Endothelial cell of umbilical vein (primary cell): ENCODE measurements at regions not wholly inside any gene's neighbourhood (a gene's known extent, or its start where the extent isn't known, plus 50 kb on each side); places are given as distances from the start of the nearest gene placed in this dataset.

Source experiments
- BruUV-seq: library from RNA; stranded (reverse); fragments of 400-500 nt; replicated peaks from 2 replicates; lab custom pipeline; 2021; lab: Mats Ljungman, UMichigan
- CTCF ChIA-PET: fragments of 300-600, 350-600 bp; sonication (Branson Sonifier 250); formaldehyde crosslinking; loops from one replicate; lab custom pipeline; 2021; ENCODE audit warnings: antibody characterized with exemption, inconsistent platforms; lab: Charles Lee
- POLR2A ChIA-PET: fragments of 300-600, 350-600 bp; sonication (Branson Sonifier 250); formaldehyde crosslinking; loops from one replicate; lab custom pipeline; 2021; ENCODE audit warnings: antibody characterized with exemption, inconsistent platforms; lab: Charles Lee
- DNase-seq: peaks from one replicate; pipeline ENCODE4 v3.0.0-alpha.2; 2011; ENCODE audit warnings: low read depth, low spot score
- FAIRE-seq: peaks from 2 replicates; lab custom pipeline; 2011; peaks lifted over from hg19 to GRCh38; lab: Jason Lieb, UNC
- H2AFZ ChIP-seq: 2 replicates; pipeline ENCODE4 v1.6.0; 2012; ENCODE audit warnings: low read depth, low read length, control low read depth, inconsistent platforms
- H3K27ac ChIP-seq: 2 replicates; pipeline ENCODE4 v1.5.1; 2011; ENCODE audit warnings: low read depth, mild to moderate bottlenecking, control low read depth, low read length, moderate library complexity; ENCODE audit not compliant: insufficient read depth
- H3K27me3 ChIP-seq, 2 experiments: 2 replicates each; pipeline versions ENCODE4 v1.6.0 to v1.6.1; 2011; ENCODE audit warnings: low read length in 2 of 2, mixed read lengths in 1 of 2; ENCODE audit not compliant: control insufficient read depth in 2 of 2, insufficient read depth in 2 of 2
- H3K36me3 ChIP-seq, 2 experiments: 2 replicates in 1 of 2; 3 replicates in 1 of 2; pipeline ENCODE4 v1.5.1; 2011; ENCODE audit warnings: low read length in 2 of 2, mild to moderate bottlenecking in 1 of 2, moderate library complexity in 1 of 2; ENCODE audit not compliant: control insufficient read depth in 2 of 2, insufficient read depth in 2 of 2; ENCODE audit errors: extremely low read depth in 1 of 2
- H3K4me1 ChIP-seq: 3 replicates; pipeline ENCODE4 v1.5.1; 2011; ENCODE audit warnings: mild to moderate bottlenecking, low read length; ENCODE audit not compliant: control insufficient read depth, insufficient read depth; ENCODE audit errors: extremely low read depth
- H3K4me2 ChIP-seq: 2 replicates; pipeline ENCODE4 v1.6.1; 2011; ENCODE audit warnings: low read length, control low read depth, mixed read lengths; ENCODE audit not compliant: insufficient read depth
- H3K4me3 ChIP-seq, 3 experiments: fragments of 200-600 bp in 1 of 3; sonication (generic), shearing (Covaris generic) in 1 of 3; replicated peaks in 1 of 3; 2 replicates each; pipeline ENCODE4 v1.5.1; 2011 to 2016; ENCODE audit warnings: control low read depth in 3 of 3, low read length in 3 of 3, mild to moderate bottlenecking in 2 of 3, inconsistent platforms in 1 of 3, low read depth in 1 of 3, moderate library complexity in 1 of 3; ENCODE audit not compliant: insufficient read depth in 1 of 3
- H3K79me2 ChIP-seq: 2 replicates; pipeline ENCODE4 v1.6.0; 2012; ENCODE audit warnings: low read length, inconsistent platforms; ENCODE audit not compliant: control insufficient read depth, insufficient read depth
- H3K9ac ChIP-seq: replicated peaks from 2 replicates; pipeline ENCODE3; 2011; ENCODE audit warnings: low read length, control low read depth; ENCODE audit not compliant: insufficient read depth; ENCODE audit errors: extremely low read depth
- H3K9me1 ChIP-seq: replicated peaks from 3 replicates; pipeline ENCODE4 v1.6.0; 2011; ENCODE audit warnings: mild to moderate bottlenecking, low read length; ENCODE audit not compliant: control insufficient read depth, insufficient read depth; ENCODE audit errors: extremely low read depth
- H3K9me3 ChIP-seq: replicated peaks from 2 replicates; pipeline ENCODE4 v1.5.1; 2012; ENCODE audit warnings: low read length, inconsistent platforms; ENCODE audit not compliant: control insufficient read depth, insufficient read depth
- H4K20me1 ChIP-seq: replicated peaks from 2 replicates; pipeline ENCODE3; 2011; ENCODE audit warnings: mild to moderate bottlenecking, low read length; ENCODE audit not compliant: control insufficient read depth, insufficient read depth; ENCODE audit errors: extremely low read depth
- EZH2 ChIP-seq: IDR thresholded peaks from 2 replicates; pipeline ENCODE4 v1.6.1; 2012; ENCODE audit warnings: borderline replicate concordance, low read depth, mild to moderate bottlenecking, moderate library complexity, low read length, inconsistent platforms; ENCODE audit not compliant: severe bottlenecking
- FOS ChIP-seq: IDR thresholded peaks from 2 replicates; pipeline ENCODE4 v1.6.1; 2011; ENCODE audit warnings: mild to moderate bottlenecking, low read length, moderate library complexity, borderline replicate concordance; ENCODE audit not compliant: insufficient read depth
- GATA2 ChIP-seq: IDR thresholded peaks from 2 replicates; pipeline ENCODE4 v1.7.0; 2011; ENCODE audit warnings: low read depth, mild to moderate bottlenecking, moderate library complexity, mixed read lengths, low read length; ENCODE audit not compliant: insufficient read length, insufficient read depth
- JUN ChIP-seq: IDR thresholded peaks from 2 replicates; pipeline ENCODE4 v1.6.1; 2011; ENCODE audit warnings: borderline replicate concordance, low read depth; ENCODE audit not compliant: insufficient read length, insufficient read depth
- MYC ChIP-seq: IDR thresholded peaks from one replicate; pipeline ENCODE4 v1.6.1; 2011; ENCODE audit warnings: mild to moderate bottlenecking, low read depth, low read length
- POLR2A ChIP-seq: IDR thresholded peaks from 2 replicates; pipeline ENCODE4 v1.6.1; 2012; ENCODE audit warnings: low read depth, mild to moderate bottlenecking, control low read depth, low read length
- POLR2AphosphoS5 ChIP-seq: IDR thresholded peaks from 2 replicates; pipeline ENCODE4 v1.6.1; 2012; ENCODE audit warnings: low read depth, mild to moderate bottlenecking, control low read depth, low read length, moderate library complexity; ENCODE audit not compliant: insufficient read depth
- dilution Hi-C: fragments of 300-500 bp; cut with MboI; formaldehyde crosslinking; loops from one replicate; pipeline ENCODE4 v1.15.0; 2019; ENCODE audit warnings: low sequenced_read_pairs; ENCODE audit not compliant: extremely low pct_ligation_motif_present
- intact Hi-C: fragments of 100-400 bp; cut with micrococcal nuclease; formaldehyde crosslinking; loops from one replicate; pipeline ENCODE4 v1.10.0; 2022
- TF ChIP-seq, protein P1 (sequence below), 2 donors: IDR thresholded peaks; 1 replicate in 1 of 2; 2 replicates in 1 of 2; pipeline ENCODE4 v1.5.1; 2011; ENCODE audit warnings: low read length in 2 of 2, mild to moderate bottlenecking in 2 of 2, moderate library complexity in 2 of 2, control low read depth in 1 of 2, inconsistent platforms in 1 of 2, low read depth in 1 of 2; ENCODE audit not compliant: insufficient read depth in 1 of 2; ENCODE audit errors: extremely low read depth in 1 of 2
- TF ChIP-seq, protein P2 (sequence below): IDR thresholded peaks from 2 replicates; pipeline ENCODE4 v1.6.1; 2011; ENCODE audit not compliant: insufficient read depth, insufficient read length

DNA sequence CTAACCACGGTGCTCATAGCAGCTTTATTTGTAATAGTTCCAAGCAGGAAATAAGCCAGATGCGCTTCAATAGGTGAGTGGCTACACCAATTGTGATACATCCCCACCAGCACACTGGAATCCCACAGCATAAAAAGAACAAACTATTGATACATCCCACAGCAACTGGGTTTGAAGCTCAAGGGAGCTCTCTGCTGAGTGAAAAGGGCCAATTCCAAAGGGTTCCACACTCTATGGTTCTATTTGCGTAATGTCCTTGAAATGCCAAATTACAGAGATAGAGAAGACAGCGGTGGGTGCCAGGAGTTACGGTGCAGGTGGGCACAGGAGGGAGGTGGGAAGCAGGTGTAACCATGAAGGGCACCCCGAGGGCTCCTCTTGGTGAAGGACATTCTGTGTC, 155.3 kb upstream of the PPP1R26 start:
- H4K20me1 ChIP-seq, result no peaks in the 10 kb centered on the region
- no peaks in the 10 kb centered on the region for H3K27me3 ChIP-seq
- no peaks in the 10 kb centered on the region for H3K79me2 ChIP-seq
- H2AFZ ChIP-seq, result no peak overlapping the region
- intact Hi-C loops, result no loop called here
- no peak overlapping the region for H3K4me3 ChIP-seq
- H3K9me1 ChIP-seq, result no peaks in the 10 kb centered on the region
- no peak overlapping the region for H3K4me2 ChIP-seq
- FAIRE-seq (no peak), DNase-seq (no peak)
- no peaks in the 10 kb centered on the region for H3K36me3 ChIP-seq
- no peaks in the 10 kb centered on the region for H3K4me1 ChIP-seq
- ChIA-PET POLR2A (no interaction called here), CTCF (no interaction called here)
- dilution Hi-C loops, result no loop called here
- no peak overlapping the region for H3K9ac ChIP-seq
- no peak overlapping the region for H3K27ac ChIP-seq
- TF ChIP-seq EZH2 (no peak), MYC (no peak)
- no peaks in the 10 kb centered on the region for H3K9me3 ChIP-seq
- BruUV-seq, result no TSS peak

DNA sequence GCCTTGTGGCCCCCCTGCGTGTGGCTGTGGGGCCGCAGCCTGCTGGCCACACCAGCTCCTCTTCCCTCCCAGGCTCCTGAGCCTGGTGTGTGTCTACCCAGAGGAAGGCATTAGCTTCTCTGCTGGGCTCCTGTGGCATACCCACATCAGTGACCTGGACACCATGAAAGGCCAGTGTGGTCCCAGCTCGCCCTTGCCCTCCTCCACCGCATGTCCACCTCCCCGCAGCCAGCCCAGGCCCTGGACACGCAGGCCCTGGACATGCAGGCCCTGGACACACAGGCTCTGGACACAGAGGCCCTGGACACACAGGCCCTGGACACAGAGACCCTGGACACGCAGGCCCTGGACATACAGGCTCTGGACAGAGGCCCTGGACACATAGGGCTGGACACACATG, 153.4 kb upstream of the PPP1R26 start:
- H4K20me1 ChIP-seq, result no peaks in the 10 kb centered on the region
- H3K4me2 ChIP-seq, result no peak overlapping the region
- FAIRE-seq (no peak), DNase-seq (no peak)
- POLR2A ChIA-PET, result no interaction called here
- CTCF ChIA-PET, result no interaction called here
- intact Hi-C loops (no loop called here), dilution Hi-C loops (no loop called here)
- no peak for TF ChIP-seq GATA2
- TF ChIP-seq POLR2AphosphoS5, result no peak
- no peak for TF ChIP-seq JUN
- TF ChIP-seq MYC, result no peak
- TF ChIP-seq, protein P1, sequence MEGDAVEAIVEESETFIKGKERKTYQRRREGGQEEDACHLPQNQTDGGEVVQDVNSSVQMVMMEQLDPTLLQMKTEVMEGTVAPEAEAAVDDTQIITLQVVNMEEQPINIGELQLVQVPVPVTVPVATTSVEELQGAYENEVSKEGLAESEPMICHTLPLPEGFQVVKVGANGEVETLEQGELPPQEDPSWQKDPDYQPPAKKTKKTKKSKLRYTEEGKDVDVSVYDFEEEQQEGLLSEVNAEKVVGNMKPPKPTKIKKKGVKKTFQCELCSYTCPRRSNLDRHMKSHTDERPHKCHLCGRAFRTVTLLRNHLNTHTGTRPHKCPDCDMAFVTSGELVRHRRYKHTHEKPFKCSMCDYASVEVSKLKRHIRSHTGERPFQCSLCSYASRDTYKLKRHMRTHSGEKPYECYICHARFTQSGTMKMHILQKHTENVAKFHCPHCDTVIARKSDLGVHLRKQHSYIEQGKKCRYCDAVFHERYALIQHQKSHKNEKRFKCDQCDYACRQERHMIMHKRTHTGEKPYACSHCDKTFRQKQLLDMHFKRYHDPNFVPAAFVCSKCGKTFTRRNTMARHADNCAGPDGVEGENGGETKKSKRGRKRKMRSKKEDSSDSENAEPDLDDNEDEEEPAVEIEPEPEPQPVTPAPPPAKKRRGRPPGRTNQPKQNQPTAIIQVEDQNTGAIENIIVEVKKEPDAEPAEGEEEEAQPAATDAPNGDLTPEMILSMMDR (IDR thresholded peaks at IDR 0.05; ENCODE audit: extremely low read depth in 1 of 2, insufficient read depth in 1 of 2, low read depth in 1 of 2, low read length in 2 of 2), result no peak
- no peak for TF ChIP-seq EZH2
- no peak for TF ChIP-seq FOS
- TF ChIP-seq, protein P2, sequence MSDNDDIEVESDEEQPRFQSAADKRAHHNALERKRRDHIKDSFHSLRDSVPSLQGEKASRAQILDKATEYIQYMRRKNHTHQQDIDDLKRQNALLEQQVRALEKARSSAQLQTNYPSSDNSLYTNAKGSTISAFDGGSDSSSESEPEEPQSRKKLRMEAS, result no peak
- TF ChIP-seq POLR2A, result no peak
- no peak overlapping the region for H2AFZ ChIP-seq
- no TSS peak for BruUV-seq
- no peaks in the 10 kb centered on the region for H3K4me1 ChIP-seq
- H3K4me3 ChIP-seq, result no peak overlapping the region
- no peak overlapping the region for H3K27ac ChIP-seq
- no peak overlapping the region for H3K9ac ChIP-seq
- no peaks in the 10 kb centered on the region for H3K36me3 ChIP-seq
- H3K79me2 ChIP-seq, result no peaks in the 10 kb centered on the region
- no peaks in the 10 kb centered on the region for H3K9me3 ChIP-seq
- H3K27me3 ChIP-seq, result no peaks in the 10 kb centered on the region
- no peaks in the 10 kb centered on the region for H3K9me1 ChIP-seq
